GM12864 (cell line): ENCODE measurements at regions not wholly inside any gene's neighbourhood (a gene's known extent, or its start where the extent isn't known, plus 50 kb on each side); places are given as distances from the start of the nearest gene placed in this dataset.

ENCODE experiments used
- DNase-seq: peaks from one replicate; pipeline ENCODE4 v3.0.0-alpha.2; 2011; ENCODE audit warnings: low read depth
- H3K4me3 ChIP-seq: 2 replicates; pipeline ENCODE4 v1.5.1; 2011; ENCODE audit warnings: mild to moderate bottlenecking, low read depth, low read length, control low read depth
- CTCF ChIP-seq: IDR thresholded peaks from 2 replicates; pipeline ENCODE4 v1.5.1; 2011; ENCODE audit warnings: low read depth, mild to moderate bottlenecking, moderate library complexity, low read length, control low read depth, inconsistent platforms; ENCODE audit errors: missing control alignments

GRCh38 chr15:92336419-92336987, 57.2 kb upstream of the ST8SIA2 start:
- no peak for TF ChIP-seq CTCF
- no peak for DNase-seq
- H3K4me3 ChIP-seq = no peak overlapping the region

GRCh38 chr15:92339361-92339760, 54.3 kb upstream of the ST8SIA2 start:
- H3K4me3 ChIP-seq = no peak overlapping the region
- TF ChIP-seq CTCF = no peak
- DNase-seq = no peak
